Neuronal stem cell (in vitro differentiated cells): ENCODE measurements at regions not wholly inside any gene's neighbourhood (a gene's known extent, or its start where the extent isn't known, plus 50 kb on each side); places are given as distances from the start of the nearest gene placed in this dataset.

Source experiments
- DNase-seq: peaks from one replicate; pipeline ENCODE4 v3.0.0-alpha.2; 2013; ENCODE audit warnings: low spot score
- H2AFZ ChIP-seq: one replicate; pipeline ENCODE4 v1.6.1; 2013; ENCODE audit warnings: mild to moderate bottlenecking, low read length, inconsistent platforms
- H2AK5ac ChIP-seq: 2 replicates; pipeline ENCODE4 v1.6.1; 2013; ENCODE audit warnings: low read depth, mild to moderate bottlenecking, inconsistent platforms, low read length, moderate library complexity, mixed read lengths
- H2BK120ac ChIP-seq: 2 replicates; pipeline ENCODE4 v1.6.1; 2013; ENCODE audit warnings: low read depth, mild to moderate bottlenecking, inconsistent platforms, low read length, moderate library complexity, mixed read lengths
- H2BK12ac ChIP-seq: one replicate; pipeline ENCODE4 v1.6.1; 2013; ENCODE audit warnings: low read length, inconsistent platforms
- H2BK15ac ChIP-seq: 2 replicates; pipeline ENCODE4 v1.6.1; 2013; ENCODE audit warnings: mild to moderate bottlenecking, low read length, inconsistent platforms, mixed read lengths
- H2BK5ac ChIP-seq: one replicate; pipeline ENCODE4 v1.6.1; 2013; ENCODE audit warnings: inconsistent platforms, mild to moderate bottlenecking, low read length, moderate library complexity
- H3K14ac ChIP-seq: one replicate; pipeline ENCODE4 v1.6.1; 2013; ENCODE audit warnings: low read length, inconsistent platforms
- H3K18ac ChIP-seq: 2 replicates; pipeline ENCODE4 v1.6.1; 2013; ENCODE audit warnings: low read length, inconsistent platforms
- H3K23ac ChIP-seq: 2 replicates; pipeline ENCODE4 v1.6.1; 2013; ENCODE audit warnings: low read depth, mild to moderate bottlenecking, mixed read lengths, low read length, inconsistent platforms; ENCODE audit not compliant: poor library complexity
- H3K27ac ChIP-seq: replicated peaks from 3 replicates; pipeline ENCODE4 v1.5.1; 2013; ENCODE audit warnings: low read length, inconsistent platforms
- H3K27me3 ChIP-seq, 3 experiments: 2 replicates each; pipeline ENCODE4 v1.6.1; 2013; ENCODE audit warnings: low read length in 3 of 3, mild to moderate bottlenecking in 2 of 3, inconsistent platforms in 1 of 3, low read depth in 1 of 3, mixed read lengths in 1 of 3, moderate library complexity in 1 of 3; ENCODE audit not compliant: control insufficient read depth in 3 of 3, insufficient read depth in 3 of 3
- H3K36me3 ChIP-seq, 2 donors: replicated peaks in 1 of 2; 2 replicates each; pipeline ENCODE4 v1.6.1; 2013; ENCODE audit warnings: low read length in 2 of 2; ENCODE audit not compliant: control insufficient read depth in 2 of 2, insufficient read depth in 2 of 2
- H3K4ac ChIP-seq: 2 replicates; pipeline ENCODE4 v1.6.1; 2013; ENCODE audit warnings: inconsistent platforms, mild to moderate bottlenecking, low read length, moderate library complexity
- H3K4me1 ChIP-seq, 2 donors: 1 replicate in 1 of 2; 2 replicates in 1 of 2; pipeline ENCODE4 v1.6.1; 2013; ENCODE audit warnings: low read length in 2 of 2, low read depth in 1 of 2; ENCODE audit not compliant: control insufficient read depth in 2 of 2, insufficient read depth in 1 of 2
- H3K4me2 ChIP-seq: one replicate; pipeline ENCODE4 v1.6.1; 2013; ENCODE audit warnings: mild to moderate bottlenecking, low read length, inconsistent platforms; ENCODE audit not compliant: insufficient read depth, poor library complexity, severe bottlenecking
- H3K4me3 ChIP-seq, 2 donors: 2 replicates each; pipeline ENCODE4 v1.5.1; 2013; ENCODE audit warnings: low read length in 2 of 2, mild to moderate bottlenecking in 2 of 2, inconsistent platforms in 1 of 2, moderate library complexity in 1 of 2
- H3K79me1 ChIP-seq: one replicate; pipeline ENCODE4 v1.6.1; 2013; ENCODE audit warnings: low read depth, mild to moderate bottlenecking, inconsistent platforms, low read length, moderate library complexity
- H3K9ac ChIP-seq: one replicate; pipeline ENCODE4 v1.6.1; 2013; ENCODE audit warnings: mild to moderate bottlenecking, low read depth, low read length, inconsistent platforms; ENCODE audit not compliant: poor library complexity
- H3K9me3 ChIP-seq, 2 donors: replicated peaks in 1 of 2; 2 replicates each; pipeline versions ENCODE3 to v1.6.1; 2013; ENCODE audit warnings: low read length in 2 of 2, mild to moderate bottlenecking in 2 of 2, inconsistent platforms in 1 of 2, low read depth in 1 of 2, mixed read lengths in 1 of 2, moderate library complexity in 1 of 2; ENCODE audit not compliant: control insufficient read depth in 2 of 2, insufficient read depth in 1 of 2
- H4K8ac ChIP-seq: one replicate; pipeline ENCODE4 v1.6.1; 2013; ENCODE audit warnings: low read depth, mild to moderate bottlenecking, inconsistent platforms, low read length, moderate library complexity
- H4K91ac ChIP-seq: one replicate; pipeline ENCODE4 v1.6.1; 2013; ENCODE audit warnings: low read length, low read depth, mild to moderate bottlenecking, inconsistent platforms; ENCODE audit not compliant: poor library complexity
- WGBS, 2 donors: extraction: QIAGEN DNeasy Blood & Tissue Kit; methylation state at CpG; one replicate each; pipeline ENCODE4 v1.1.7; 2013; ENCODE audit warnings: missing lambda C conversion rate in 2 of 2, mixed read lengths in 1 of 2; ENCODE audit not compliant: insufficient read length in 2 of 2, insufficient replicate concordance in 1 of 2; ENCODE audit errors: extremely low coverage in 2 of 2; 5-methylcytosine and 5-hydroxymethylcytosine counted together

DNA sequence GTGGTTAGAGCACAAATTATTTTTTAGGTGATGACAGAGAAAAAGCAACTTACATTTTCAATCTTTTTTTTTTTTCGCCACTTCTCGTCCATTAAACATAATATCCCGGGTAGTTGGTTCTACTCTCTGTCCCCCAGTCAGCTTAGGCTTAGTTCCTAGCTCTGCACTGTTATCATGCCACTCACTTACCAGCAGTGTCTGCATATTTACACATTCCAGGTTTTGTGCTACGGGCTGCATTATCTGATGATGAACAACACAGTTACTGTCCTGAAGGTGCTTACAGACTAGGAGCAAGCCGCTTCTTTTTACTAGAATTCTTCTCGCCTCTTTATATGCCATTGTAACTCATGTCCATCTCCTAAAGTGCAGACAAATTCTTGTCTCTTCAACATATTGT is 121.8 kb upstream of the NPVF start:
- H3K23ac ChIP-seq: no peak overlapping the region
- H2BK12ac ChIP-seq: no peak overlapping the region
- H3K18ac ChIP-seq: no peak overlapping the region
- H3K4me1 ChIP-seq: no peaks in the 10 kb centered on the region
- no peak overlapping the region for H3K27ac ChIP-seq
- no peak overlapping the region for H2AFZ ChIP-seq
- no peak overlapping the region for H2BK15ac ChIP-seq
- H4K8ac ChIP-seq: no peak overlapping the region
- no peak overlapping the region for H2BK5ac ChIP-seq
- no CpG with 5 or more reads among the region's 6 CpGs for WGBS, 2 donors
- no peak overlapping the region for H3K9ac ChIP-seq
- H3K14ac ChIP-seq: no peak overlapping the region
- H2BK120ac ChIP-seq: no peak overlapping the region
- no peak overlapping the region for H3K4ac ChIP-seq
- H3K27me3 ChIP-seq: peaks cover 0 to 13% (median 0%) of the 10 kb centered on the region in 3 experiments
- H3K36me3 ChIP-seq: no peaks in the 10 kb centered on the region
- H3K9me3 ChIP-seq: no peaks in the 10 kb centered on the region
- no peak overlapping the region for H2AK5ac ChIP-seq
- H3K4me3 ChIP-seq: no peak overlapping the region
- no peaks in the 10 kb centered on the region for H3K79me1 ChIP-seq
- no peak overlapping the region for H4K91ac ChIP-seq
- no peak overlapping the region for H3K4me2 ChIP-seq
- no peak for DNase-seq

DNA sequence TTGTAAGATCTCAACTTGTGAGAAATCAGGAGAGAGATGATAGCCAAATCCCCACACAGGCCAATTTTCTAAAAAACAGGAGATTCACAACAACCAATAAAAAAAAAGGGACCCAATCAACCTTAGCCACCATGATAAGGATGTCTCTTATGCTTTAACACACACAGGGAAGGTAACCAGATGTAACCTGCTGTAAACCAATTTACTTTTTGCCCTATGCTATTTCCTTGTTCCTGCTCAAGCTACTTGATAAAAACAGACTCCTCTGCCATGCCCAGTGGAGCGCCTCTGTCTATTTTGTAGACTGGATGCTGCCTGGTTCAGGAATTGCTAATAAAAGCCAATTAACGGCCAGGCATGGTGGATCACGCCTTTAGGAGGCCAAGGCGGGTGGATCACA is 123.5 kb upstream of the NPVF start:
- no peaks in the 10 kb centered on the region for H3K79me1 ChIP-seq
- no peak overlapping the region for H3K4ac ChIP-seq
- no peak overlapping the region for H2BK12ac ChIP-seq
- H3K36me3 ChIP-seq: no peaks in the 10 kb centered on the region
- no peak overlapping the region for H3K23ac ChIP-seq
- H2BK5ac ChIP-seq: no peak overlapping the region
- no peak overlapping the region for H4K91ac ChIP-seq
- H3K9me3 ChIP-seq: no peaks in the 10 kb centered on the region
- H2AK5ac ChIP-seq: no peak overlapping the region
- no peak overlapping the region for H3K14ac ChIP-seq
- H4K8ac ChIP-seq: no peak overlapping the region
- no peak overlapping the region for H3K9ac ChIP-seq
- H3K27me3 ChIP-seq: peaks cover 0 to 13% (median 0%) of the 10 kb centered on the region in 3 experiments
- H3K4me3 ChIP-seq: no peak overlapping the region
- no peak overlapping the region for H2BK120ac ChIP-seq
- WGBS, 2 donors: no CpG with 5 or more reads among the region's 4 CpGs
- no peaks in the 10 kb centered on the region for H3K4me1 ChIP-seq
- H2AFZ ChIP-seq: no peak overlapping the region
- H3K4me2 ChIP-seq: no peak overlapping the region
- no peak overlapping the region for H2BK15ac ChIP-seq
- H3K27ac ChIP-seq: no peak overlapping the region
- H3K18ac ChIP-seq: no peak overlapping the region
- DNase-seq: no peak

- Histone ChIP-seq H3K4me2 (no peak overlapping the region), H4K8ac (no peak overlapping the region), H2BK15ac (no peak overlapping the region), H3K18ac (no peak overlapping the region), H4K91ac (no peak overlapping the region), H3K4me3 (no peak overlapping the region), H3K9ac (no peak overlapping the region), H3K23ac (no peak overlapping the region), H3K4ac (no peak overlapping the region), H3K14ac (no peak overlapping the region), H2BK5ac (no peak overlapping the region), H2AFZ (no peak overlapping the region), H3K36me3 (no peaks in the 10 kb centered on the region), H2BK12ac (no peak overlapping the region), H3K27me3 (peaks cover 0 to 13% (median 0%) of the 10 kb centered on the region in 3 experiments), H3K27ac (no peak overlapping the region), H2AK5ac (no peak overlapping the region), H2BK120ac (no peak overlapping the region), H3K4me1 (no peaks in the 10 kb centered on the region), H3K79me1 (no peaks in the 10 kb centered on the region), H3K9me3 (no peaks in the 10 kb centered on the region)
- DNase-seq: no peak
- no CpG with 5 or more reads among the region's 2 CpGs for WGBS, 2 donors
These were observed 124.9 kb upstream of the NPVF start for GRCh38 chr7:25353196-25353595.

- Histone ChIP-seq H3K9me3 (no peaks in the 10 kb centered on the region), H3K27ac (no peak overlapping the region), H3K23ac (no peak overlapping the region), H2AK5ac (no peak overlapping the region), H2BK5ac (no peak overlapping the region), H3K14ac (no peak overlapping the region), H3K4me3 (no peak overlapping the region), H3K27me3 (peaks cover 0 to 13% (median 0%) of the 10 kb centered on the region in 3 experiments), H2BK12ac (no peak overlapping the region), H3K4me1 (no peaks in the 10 kb centered on the region), H2AFZ (no peak overlapping the region), H3K36me3 (no peaks in the 10 kb centered on the region), H4K8ac (no peak overlapping the region), H3K9ac (no peak overlapping the region), H3K18ac (no peak overlapping the region), H4K91ac (no peak overlapping the region), H2BK15ac (no peak overlapping the region), H2BK120ac (no peak overlapping the region), H3K4me2 (no peak overlapping the region), H3K79me1 (no peaks in the 10 kb centered on the region), H3K4ac (no peak overlapping the region)
- DNase-seq: no peak
- WGBS, 2 donors: no CpG with 5 or more reads among the region's 4 CpGs
These were observed 125.4 kb upstream of the NPVF start for GRCh38 chr7:25353732-25354131.
